Limb (tissue), 2 donors: ENCODE measurements at regions not wholly inside any gene's neighbourhood (a gene's known extent, or its start where the extent isn't known, plus 50 kb on each side); places are given as distances from the start of the nearest gene placed in this dataset.
"Not testable (repeated sequence)": the region's sequence is repeated elsewhere in the genome, so short reads cannot be mapped to it uniquely, and the experiment has no call there.

Experiments used
- DNase-seq, 2 donors: peaks; one replicate each; pipeline ENCODE4 v3.0.0-alpha.2; 2016; ENCODE audit errors: extremely low spot score in 2 of 2

DNA sequence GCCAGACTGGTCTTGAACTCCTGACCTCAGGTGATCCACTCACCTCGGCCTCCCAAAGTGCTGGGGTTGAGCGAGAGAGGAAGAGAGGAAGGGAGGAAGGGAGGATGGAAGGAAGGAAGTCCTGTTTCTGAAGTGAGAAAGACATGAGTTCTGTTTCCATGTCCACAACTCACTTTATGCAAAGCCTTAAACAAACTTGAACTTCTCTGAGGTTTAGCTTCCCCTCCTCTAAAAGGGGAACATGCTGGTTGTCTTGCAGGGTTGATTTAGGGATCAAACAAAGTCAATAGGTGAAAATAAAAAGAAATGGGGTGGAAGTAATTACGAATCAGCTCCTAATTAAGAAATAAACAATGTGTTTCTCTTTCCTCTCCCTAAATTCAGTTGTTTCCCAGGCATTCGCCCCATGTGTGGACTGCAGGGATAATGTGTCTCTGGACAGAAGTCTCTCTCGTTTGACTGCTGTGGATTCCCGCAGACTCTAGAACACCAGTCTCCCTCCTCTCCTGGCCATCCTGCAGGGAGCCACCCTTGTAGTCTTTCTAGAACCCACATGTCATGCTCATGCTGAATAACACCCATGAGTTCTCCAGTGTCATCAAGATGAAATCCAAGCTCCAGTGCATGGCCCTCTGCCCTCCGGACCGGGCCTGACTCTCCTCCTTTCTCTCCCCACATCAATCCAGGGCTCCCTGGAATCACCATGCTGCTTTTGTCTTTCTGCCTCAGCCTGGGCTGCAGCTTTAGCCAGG lies 229.3 kb upstream of the TRIB2 start:
- no peak for DNase-seq

- no peak for DNase-seq
These were observed 228.1 kb upstream of the TRIB2 start for GRCh38 chr2:12488352-12489318.

- DNase-seq = no peak
These were observed 226.1 kb upstream of the TRIB2 start for GRCh38 chr2:12490641-12491040.

DNA sequence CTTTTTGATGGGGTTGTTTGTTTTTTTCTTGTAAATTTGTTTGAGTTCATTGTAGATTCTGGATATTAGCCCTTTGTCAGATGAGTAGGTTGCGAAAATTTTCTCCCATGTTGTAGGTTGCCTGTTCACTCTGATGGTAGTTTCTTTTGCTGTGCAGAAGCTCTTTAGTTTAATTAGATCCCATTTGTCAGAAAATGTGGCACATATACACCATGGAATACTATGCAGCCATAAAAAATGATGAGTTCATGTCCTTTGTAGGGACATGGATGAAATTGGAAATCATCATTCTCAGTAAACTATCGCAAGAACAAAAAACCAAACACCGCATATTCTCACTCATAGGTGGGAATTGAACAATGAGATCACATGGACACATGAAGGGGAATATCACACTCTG lies 224.4 kb upstream of the TRIB2 start:
- not testable (repeated sequence) for DNase-seq

DNA sequence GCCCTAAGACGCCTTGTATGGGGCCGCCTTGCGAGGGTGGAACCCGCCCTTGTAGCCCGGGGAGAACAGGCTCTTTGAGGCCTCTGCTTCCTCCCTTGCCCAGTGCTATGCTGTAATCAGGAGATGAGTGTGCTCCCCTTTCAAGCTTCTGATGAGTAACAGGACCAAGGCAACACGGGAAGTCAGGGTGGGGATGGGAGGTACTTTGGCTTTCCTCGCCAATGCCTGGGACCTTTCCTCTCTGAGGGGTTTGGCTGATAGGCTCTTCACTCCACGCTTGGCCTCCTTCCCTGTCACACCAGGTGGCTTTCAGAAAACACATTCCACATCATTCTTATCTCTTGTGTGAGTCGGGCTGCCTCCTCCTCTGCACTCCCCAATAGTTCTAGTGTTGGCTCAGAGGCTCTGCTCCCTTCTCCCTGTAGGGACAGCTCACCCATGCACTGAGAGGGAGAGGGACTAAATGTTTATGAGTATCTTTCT lies 223.7 kb upstream of the TRIB2 start:
- DNase-seq = no peak

DNA sequence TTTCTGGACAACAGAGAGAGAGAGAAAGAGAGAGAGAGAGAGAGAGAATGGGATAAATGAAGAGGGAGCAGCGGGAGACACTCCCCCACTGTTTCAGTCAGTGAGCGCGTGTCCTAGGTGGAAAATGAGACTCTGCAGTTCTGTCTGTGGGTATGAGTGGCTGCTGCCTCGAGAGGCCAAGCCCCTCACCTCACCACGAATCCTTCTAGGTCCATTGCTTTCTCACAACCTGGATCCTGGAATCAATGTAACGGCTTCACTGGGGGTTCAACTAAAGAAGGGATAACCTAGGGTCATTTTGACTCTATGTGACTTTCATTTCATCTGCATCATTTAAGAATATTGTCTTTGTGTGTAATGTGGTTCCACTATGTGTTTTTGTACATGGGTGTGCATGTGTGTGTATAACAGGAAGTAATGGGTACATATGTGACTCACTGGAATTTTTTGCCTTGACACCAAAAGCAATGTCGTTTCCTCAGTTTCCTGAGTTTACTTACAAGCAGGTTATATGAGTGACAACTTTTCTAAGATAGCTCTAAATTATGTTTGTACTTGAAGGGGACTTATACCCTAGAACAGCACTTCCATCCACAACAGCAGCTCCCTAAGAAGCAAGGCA lies 221.4 kb upstream of the TRIB2 start:
- no peak for DNase-seq

DNA sequence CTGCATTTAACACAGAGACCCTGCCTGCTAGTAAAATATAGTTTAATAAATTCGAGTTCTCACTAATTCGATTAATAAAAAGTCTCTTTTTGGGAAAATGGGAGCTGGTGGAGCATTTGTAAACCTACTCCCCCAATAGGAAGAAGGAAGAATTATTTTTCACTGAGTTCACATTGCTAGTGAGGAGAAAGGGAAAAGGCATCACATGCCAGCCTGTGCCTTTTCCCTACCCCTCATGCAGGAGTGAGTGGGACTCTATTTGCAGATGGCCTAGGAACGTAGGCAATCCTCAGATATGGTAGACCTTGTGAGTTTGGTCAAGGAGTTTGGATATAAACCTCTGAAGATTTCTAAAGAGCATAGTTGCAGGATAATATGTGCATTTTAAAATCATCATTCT lies 218.4 kb upstream of the TRIB2 start:
- DNase-seq = no peak

- DNase-seq = no peak
These were observed 218.0 kb upstream of the TRIB2 start for GRCh38 chr2:12498704-12499103.

DNA sequence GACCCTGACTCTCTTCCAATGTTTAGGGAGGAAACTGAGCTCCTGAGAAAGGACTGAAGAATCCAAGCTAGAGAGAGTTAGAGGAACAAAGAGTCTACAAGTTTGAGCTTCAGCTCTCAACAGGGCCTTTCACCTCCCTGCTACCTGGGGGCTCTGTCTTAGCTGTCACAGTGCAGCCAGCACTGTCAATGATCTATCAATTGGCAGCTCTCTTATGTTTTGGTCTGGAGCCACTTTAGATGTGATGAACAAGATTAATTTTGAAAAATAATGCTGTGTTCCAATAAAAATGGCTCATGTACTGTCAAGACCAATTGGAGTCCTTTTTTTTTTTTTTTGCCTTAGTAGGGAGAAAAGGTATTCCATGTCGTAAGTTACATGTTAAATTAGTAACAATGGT lies 215.8 kb upstream of the TRIB2 start:
- DNase-seq = no peak

DNA sequence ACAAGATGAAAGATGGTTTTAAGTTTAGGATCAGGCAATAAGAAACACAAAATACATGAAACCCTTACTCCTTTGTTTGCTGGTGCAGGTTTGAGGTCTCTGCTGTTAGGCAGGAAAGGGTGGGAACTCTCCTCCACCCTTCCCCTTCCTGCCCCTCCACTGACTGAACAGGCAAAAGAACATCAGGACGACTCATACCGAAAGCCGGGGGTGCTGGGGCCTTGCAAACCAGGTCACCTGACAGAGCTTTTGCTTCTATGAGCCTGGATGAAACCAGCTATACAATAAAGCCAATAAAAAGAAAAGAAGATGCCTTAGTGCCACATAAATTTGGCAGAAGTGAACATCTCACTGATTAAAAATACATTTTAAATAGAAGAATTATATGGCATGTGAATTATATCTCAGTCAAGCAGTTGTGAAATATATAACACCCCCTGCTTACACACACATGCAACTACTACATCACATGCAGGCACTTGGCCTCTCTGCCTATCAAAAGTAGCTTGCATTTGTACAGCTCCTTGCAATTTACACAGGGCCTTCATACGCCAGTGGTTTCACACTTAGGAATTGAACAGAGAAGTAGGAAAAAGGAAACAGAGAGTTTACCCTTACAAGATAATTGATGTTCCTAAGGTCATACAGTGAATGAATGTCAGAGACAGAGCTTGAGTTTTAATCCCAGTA lies 215.1 kb upstream of the TRIB2 start:
- no peak for DNase-seq

GRCh38 chr2:12502759-12503158 lies 214.0 kb upstream of the TRIB2 start:
- no peak for DNase-seq

DNA sequence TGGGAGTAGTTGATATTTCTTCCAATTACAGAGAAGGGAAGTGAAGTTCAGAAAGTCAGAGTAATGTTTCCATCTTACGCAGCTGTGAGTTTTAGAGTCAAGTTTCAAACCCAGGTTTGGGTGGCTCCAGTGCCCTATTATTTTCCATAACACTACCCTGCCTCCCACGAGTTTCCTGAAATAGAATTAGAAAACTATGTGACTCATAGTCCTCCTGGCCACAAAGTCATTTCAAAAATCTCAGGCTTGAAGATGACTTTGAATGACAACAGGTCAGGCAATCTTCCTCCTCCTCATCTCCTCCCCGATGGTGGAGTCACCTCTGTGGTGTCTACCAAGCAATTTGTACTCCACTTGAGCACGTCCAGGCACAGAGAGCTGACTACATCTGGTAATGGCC lies 212.3 kb upstream of the TRIB2 start:
- DNase-seq = no peak

DNA sequence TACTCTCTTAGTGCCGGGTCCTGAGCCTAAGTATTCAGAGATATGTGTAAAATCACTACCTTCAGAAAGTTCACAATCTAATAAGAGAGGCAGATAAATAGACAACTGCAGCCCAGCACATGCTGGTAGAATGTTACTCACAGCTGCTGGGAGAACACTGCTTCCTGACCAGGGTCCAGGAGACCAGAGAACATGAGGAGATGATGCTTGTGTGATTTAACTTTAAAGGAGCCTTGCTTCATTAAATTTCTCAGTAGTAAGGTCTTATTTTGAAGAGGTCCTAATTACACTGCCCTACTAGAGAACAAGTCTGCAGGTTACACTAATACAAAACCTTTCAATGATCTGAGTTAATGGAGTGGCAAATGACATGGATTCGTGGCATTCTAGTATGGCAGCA lies 209.9 kb upstream of the TRIB2 start:
- no peak for DNase-seq

GRCh38 chr2:12507295-12507694 lies 209.4 kb upstream of the TRIB2 start:
- no peak for DNase-seq

DNA sequence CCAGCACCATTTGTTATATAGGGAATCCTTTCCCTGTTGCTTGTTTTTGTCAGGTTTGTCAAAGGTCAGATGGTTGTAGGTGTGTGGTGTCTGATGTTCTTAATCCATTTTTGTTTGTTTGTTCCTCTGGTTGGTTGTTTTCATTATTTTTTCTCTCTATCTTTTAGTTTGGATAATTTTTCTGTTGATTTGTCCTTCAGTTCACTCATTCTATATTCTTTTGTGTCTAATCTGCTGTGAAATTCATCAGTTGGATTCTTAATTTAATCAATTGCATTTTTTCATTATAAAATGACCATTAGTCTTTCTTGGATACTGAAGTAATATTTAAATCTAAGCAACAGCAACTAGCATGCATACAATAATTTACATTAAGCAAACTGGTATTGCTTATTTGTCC lies 206.7 kb upstream of the TRIB2 start:
- DNase-seq = no peak

DNA sequence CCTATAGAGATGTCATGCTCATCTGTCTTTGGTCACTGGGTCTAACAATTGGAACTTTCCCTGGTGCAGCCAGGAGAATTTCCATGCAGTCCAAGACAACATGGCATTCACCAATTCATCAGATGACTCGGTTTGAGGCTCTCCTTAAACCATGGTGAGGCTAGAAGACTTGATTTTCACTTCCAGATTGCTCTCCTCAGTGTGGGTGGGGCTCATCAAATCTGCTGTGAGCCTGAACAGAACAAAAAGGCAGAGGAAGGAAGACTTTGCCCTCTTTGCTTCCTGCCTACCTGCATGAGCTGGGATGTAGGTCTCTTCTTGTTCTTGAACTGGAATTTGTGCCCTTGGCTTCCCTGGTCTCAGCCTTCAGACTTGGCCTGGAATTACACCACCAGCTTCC lies 203.4 kb upstream of the TRIB2 start:
- DNase-seq = no peak

GRCh38 chr2:12514168-12514567 lies 202.6 kb upstream of the TRIB2 start:
- no peak for DNase-seq

GRCh38 chr2:12514631-12515437 lies 201.9 kb upstream of the TRIB2 start:
- no peak for DNase-seq

DNA sequence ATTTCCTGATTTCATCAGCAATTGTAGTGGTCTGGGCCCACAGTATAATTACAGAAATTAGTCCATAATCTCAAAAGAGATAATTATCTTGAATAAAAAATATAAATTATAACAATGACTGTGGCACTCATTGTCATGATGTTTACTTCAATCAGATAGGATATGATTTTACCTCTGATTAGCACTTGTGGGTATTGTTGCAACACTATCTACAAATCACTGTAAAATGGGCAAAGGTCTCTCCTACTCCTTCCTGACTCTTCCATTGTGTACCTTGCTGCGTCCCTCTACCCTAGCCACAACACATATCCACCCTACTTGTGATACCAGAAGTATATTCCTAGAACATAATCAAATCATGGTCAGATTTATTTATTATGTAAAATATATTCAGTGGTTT lies 200.9 kb upstream of the TRIB2 start:
- no peak for DNase-seq

- DNase-seq = no peak
These were observed 183.3 kb upstream of the TRIB2 start for GRCh38 chr2:12533337-12534005.
